Sigmoid colon (tissue), 4 donors: ENCODE measurements at regions not wholly inside any gene's neighbourhood (a gene's known extent, or its start where the extent isn't known, plus 50 kb on each side); places are given as distances from the start of the nearest gene placed in this dataset.

ENCODE experiments used
- EP300 ChIP-seq, 4 donors: sonication (generic); formaldehyde crosslinking; IDR thresholded peaks; one replicate each; pipeline ENCODE4 v1.6.1; 2017; ENCODE audit warnings: antibody characterized with exemption in 4 of 4
- POLR2A ChIP-seq, 2 donors: fragments of 450-650 bp; IDR thresholded peaks; one replicate each; pipeline ENCODE4 v1.6.1; 2016; ENCODE audit warnings: antibody characterized with exemption in 2 of 2, mild to moderate bottlenecking in 2 of 2, moderate library complexity in 2 of 2
- POLR2AphosphoS5 ChIP-seq, 4 donors: sonication (generic); formaldehyde crosslinking; IDR thresholded peaks; one replicate each; pipeline ENCODE4 v1.6.1; 2017; ENCODE audit warnings: antibody characterized with exemption in 4 of 4
- TF ChIP-seq, protein P1 (sequence below), 4 experiments: fragments of 450-650 bp in 3 of 4; fragments of 200-600 bp in 1 of 4; IDR thresholded peaks; one replicate each; pipeline ENCODE4 v1.5.1; 2016 to 2019; ENCODE audit warnings: antibody characterized with exemption in 4 of 4, mild to moderate bottlenecking in 3 of 4, moderate library complexity in 2 of 4

- TF ChIP-seq, protein P1, sequence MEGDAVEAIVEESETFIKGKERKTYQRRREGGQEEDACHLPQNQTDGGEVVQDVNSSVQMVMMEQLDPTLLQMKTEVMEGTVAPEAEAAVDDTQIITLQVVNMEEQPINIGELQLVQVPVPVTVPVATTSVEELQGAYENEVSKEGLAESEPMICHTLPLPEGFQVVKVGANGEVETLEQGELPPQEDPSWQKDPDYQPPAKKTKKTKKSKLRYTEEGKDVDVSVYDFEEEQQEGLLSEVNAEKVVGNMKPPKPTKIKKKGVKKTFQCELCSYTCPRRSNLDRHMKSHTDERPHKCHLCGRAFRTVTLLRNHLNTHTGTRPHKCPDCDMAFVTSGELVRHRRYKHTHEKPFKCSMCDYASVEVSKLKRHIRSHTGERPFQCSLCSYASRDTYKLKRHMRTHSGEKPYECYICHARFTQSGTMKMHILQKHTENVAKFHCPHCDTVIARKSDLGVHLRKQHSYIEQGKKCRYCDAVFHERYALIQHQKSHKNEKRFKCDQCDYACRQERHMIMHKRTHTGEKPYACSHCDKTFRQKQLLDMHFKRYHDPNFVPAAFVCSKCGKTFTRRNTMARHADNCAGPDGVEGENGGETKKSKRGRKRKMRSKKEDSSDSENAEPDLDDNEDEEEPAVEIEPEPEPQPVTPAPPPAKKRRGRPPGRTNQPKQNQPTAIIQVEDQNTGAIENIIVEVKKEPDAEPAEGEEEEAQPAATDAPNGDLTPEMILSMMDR (IDR thresholded peaks at IDR 0.05) = no peak
- TF ChIP-seq POLR2A (IDR thresholded peaks at IDR 0.05) (no peak), POLR2AphosphoS5 (IDR thresholded peaks at IDR 0.05) (no peak), EP300 (IDR thresholded peaks at IDR 0.05) (no peak)
Measured at GRCh38 chr14:99043267-99043615, 228.8 kb downstream of the BCL11B start.
